GM18505 (cell line): ENCODE measurements at regions not wholly inside any gene's neighbourhood (a gene's known extent, or its start where the extent isn't known, plus 50 kb on each side); places are given as distances from the start of the nearest gene placed in this dataset.

Experiments
- ATAC-seq: cut with Tn5 transposase; IDR thresholded peaks from one replicate; pipeline ENCODE4 v1.9.1; 2021; ENCODE audit not compliant: unreplicated experiment
- POLR2A ChIP-seq: IDR thresholded peaks from 4 replicates; pipeline ENCODE4 v1.6.1; 2011; ENCODE audit warnings: borderline replicate concordance; ENCODE audit not compliant: insufficient read depth, insufficient read length; ENCODE audit errors: extremely low read depth

- ATAC-seq, result no peak
- TF ChIP-seq POLR2A, result no peak
Measured at GRCh38 chr10:50936335-50936734, 50.9 kb upstream of the A1CF start.

- no peak for ATAC-seq
- no peak for TF ChIP-seq POLR2A
Measured at GRCh38 chr10:50937230-50937907, 51.9 kb upstream of the A1CF start.

GRCh38 chr10:50941629-50942028, 56.2 kb upstream of the A1CF start:
- TF ChIP-seq POLR2A, result no peak
- ATAC-seq, result no peak

GRCh38 chr10:50946991-50947781, 61.8 kb upstream of the A1CF start:
- no peak for ATAC-seq
- TF ChIP-seq POLR2A, result no peak

DNA sequence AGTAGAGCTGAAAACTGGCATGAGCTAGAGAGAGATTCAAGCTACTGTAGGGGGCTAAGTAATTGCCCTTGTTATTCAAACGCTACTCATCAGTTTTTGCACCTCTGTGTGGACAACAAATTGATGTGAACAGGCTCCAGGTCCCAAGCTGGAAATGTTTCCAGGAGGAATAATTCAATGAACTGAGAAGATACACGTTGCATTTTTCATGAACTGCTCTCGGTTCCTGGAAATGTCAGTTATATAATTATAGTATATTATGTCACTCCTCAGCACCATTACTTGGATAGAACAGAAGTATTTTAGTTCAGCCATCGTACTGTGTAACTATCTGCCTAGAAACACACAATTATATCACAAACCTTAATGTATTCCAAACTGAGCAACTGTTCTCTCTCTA, 65.9 kb upstream of the A1CF start:
- TF ChIP-seq POLR2A, result no peak
- no peak for ATAC-seq

DNA sequence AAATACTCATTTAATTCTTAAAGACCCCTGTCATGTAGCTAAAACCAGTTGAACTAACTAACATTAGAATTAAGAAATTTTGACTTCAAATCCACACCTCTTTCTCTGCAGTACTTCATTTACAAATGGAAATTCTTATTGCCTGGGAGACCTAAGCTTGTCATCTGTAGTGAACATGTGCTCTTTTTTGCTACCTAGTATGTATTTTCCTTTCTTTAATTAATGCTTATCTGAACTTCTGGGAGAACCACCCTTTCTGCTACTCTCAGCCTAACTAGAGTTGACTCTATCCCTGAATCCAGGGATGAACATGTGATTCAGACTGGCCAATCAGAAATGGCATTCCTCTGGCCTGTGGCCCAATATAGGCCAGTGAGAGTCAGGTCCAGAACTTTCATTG, 75.9 kb upstream of the A1CF start:
- no peak for TF ChIP-seq POLR2A
- ATAC-seq, result no peak

DNA sequence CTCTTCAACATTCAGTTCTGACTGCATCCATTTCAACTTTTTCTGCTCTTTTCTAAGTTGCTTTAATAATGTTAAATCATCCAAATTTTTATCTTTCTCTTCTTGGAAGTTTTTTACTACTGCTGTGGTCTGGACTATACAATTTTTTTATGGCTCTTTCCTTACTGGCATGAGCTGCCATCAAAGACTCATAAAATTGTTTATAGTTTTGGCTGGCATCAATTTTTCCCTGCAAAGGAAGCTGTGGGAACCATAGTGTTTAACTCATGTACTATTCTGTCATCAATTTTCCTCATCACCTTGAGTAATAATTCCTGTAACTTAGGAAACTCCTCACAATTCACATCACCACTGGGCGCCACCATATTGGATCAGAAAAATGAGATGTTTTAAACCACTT, 77.6 kb upstream of the A1CF start:
- no peak for ATAC-seq
- TF ChIP-seq POLR2A, result no peak

DNA sequence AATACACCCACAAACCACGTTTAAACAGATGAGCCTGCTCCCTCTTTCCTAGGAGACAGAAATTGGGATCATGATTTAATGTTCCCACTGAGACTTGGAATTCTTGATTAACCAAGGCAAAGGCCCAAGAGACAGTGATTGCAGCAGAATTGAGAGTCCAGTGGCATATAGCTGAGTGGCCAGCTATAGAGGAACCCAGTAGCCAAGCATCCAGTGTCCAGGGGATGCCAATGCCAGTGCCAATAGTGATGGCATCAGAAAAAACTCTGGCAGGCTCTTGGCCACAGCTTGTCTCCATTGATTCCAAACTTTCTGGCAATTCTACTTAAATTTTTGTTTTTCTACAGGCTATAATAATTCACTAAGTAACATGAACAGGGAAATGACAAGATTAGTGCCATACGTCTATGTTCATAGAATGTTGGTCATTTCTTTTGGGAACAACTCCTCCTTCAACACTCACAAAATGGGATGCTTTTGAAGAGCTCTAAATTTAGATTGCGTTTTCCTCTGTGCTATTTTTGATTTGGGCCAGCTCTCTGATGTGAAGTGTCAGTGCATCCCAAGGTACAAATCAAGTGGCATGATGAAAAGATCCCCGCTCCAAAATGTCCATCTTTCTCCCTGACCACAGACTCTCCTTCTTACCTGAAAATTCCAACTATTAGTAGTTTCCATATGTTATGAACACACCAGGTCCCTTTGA, 83.1 kb upstream of the A1CF start:
- TF ChIP-seq POLR2A, result no peak

DNA sequence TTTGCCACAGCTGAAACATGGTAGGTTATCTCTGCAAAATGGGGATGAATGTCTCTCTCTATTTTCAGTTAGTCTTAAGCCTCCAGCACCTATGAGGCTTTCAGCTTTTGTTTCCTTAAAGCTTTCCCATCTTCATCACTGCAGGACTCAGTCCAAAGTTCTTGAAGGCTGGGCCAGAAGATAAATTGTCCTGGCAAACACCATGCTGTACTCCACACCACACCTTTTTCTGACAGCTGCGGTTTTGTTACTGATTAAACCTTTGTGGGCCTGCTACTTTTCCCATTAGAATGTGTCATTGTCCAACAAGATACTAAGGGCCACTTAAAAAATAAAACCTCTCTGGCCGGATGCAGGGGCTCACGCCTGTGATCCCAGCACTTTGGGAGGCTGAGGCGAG, 87.2 kb upstream of the A1CF start:
- no peak for ATAC-seq
- TF ChIP-seq POLR2A, result no peak

More for the DNA sequence above, 83.1 kb upstream of the A1CF start:
- ATAC-seq, result no peak

DNA sequence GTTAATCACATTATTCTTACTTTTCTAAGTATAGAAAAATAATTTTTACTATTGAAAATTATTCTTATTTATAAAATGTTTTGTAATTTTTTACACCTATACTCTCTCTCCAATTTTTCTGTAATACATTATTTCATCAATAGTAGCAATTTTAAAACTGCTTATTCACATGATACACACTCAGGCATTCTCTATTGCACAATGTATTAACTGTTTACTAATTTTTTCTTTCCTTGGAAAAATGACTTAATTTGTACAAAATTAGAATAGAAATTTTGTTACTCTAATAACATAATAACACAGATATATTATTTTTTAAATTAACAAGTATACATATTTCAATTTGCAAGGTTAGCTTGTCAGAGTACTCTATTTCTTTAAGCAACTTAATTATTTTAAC, 92.9 kb upstream of the PRKG1 start:
- no peak for TF ChIP-seq POLR2A
- no peak for ATAC-seq

- TF ChIP-seq POLR2A, result no peak
- ATAC-seq, result no peak
Measured at GRCh38 chr10:50981904-50982303, 92.4 kb upstream of the PRKG1 start.

GRCh38 chr10:50982989-50983388, 91.3 kb upstream of the PRKG1 start:
- TF ChIP-seq POLR2A, result no peak
- no peak for ATAC-seq

DNA sequence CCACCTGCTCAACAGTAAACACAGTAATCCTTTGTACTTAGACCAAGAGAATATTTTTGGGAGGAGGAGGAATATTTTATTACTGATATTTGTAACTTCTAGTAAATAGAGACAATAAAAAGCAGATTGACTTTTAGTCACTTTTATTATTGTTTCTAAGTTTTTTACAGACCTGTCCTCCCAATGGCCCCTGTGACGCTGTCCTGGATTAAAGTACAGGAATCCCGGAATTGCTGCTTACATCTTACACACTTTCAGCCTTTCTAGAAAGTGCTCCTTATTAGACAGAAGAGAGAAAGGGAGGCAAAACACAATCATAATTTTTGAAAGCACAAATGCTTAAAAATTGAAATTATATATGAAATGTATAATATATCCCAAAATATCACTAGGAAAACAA, 86.4 kb upstream of the PRKG1 start:
- TF ChIP-seq POLR2A, result no peak
- no peak for ATAC-seq

- no peak for ATAC-seq
- TF ChIP-seq POLR2A, result no peak
Measured at GRCh38 chr10:50988792-50989191, 85.5 kb upstream of the PRKG1 start.

- no peak for ATAC-seq
- TF ChIP-seq POLR2A, result no peak
Measured at GRCh38 chr10:50990568-50991455, 83.5 kb upstream of the PRKG1 start.
